ENCODE measurements at regions not wholly inside any gene's neighbourhood (a gene's known extent, or its start where the extent isn't known, plus 50 kb on each side); places are given as distances from the start of the nearest gene placed in this dataset.

- no peaks in the 10 kb centered on the region for H3F3A ChIP-seq (replicated peaks; ENCODE audit: insufficient read depth)
- H3K9ac ChIP-seq, result no peak overlapping the region
- no peak overlapping the region for H3K27ac ChIP-seq (ENCODE audit: low read depth in 2 of 2, low read length in 1 of 2)
- DNase-seq, result peak; percentile 7
- no peaks in the 10 kb centered on the region for H3K79me2 ChIP-seq (ENCODE audit: insufficient read depth)
- no peaks in the 10 kb centered on the region for H3K9me2 ChIP-seq
- no peak overlapping the region for H3K4me3 ChIP-seq (ENCODE audit: low read depth in 2 of 2, low read length in 1 of 2)
- H3K4me1 ChIP-seq (ENCODE audit: control insufficient read depth in 1 of 2, insufficient read depth in 2 of 2, low read depth in 1 of 2, low read length in 1 of 2), result no peaks in the 10 kb centered on the region; a peak in 1 of 4 replicates
- 18% methylated on average over 3 of the region's 3 CpGs for WGBS (ENCODE audit: low lambda C conversion rate)
- no peaks in the 10 kb centered on the region for H3K27me3 ChIP-seq (ENCODE audit: insufficient read depth)
- H3K9me3 ChIP-seq, result no peaks in the 10 kb centered on the region
- no peak overlapping the region for H3K4me2 ChIP-seq
- ChIA-PET POLR2A (no interaction called here), CTCF (interaction anchor here (0.7 to 2.2 kb wide), 4 partner anchors 10 to 206 kb away, joined by 3 to 10 read pairs (median 6); no protein-coding TSS in a partner anchor)
- no peak overlapping the region for H2AFZ ChIP-seq (ENCODE audit: low read depth)
- H4K20me1 ChIP-seq (ENCODE audit: insufficient read depth), result no peaks in the 10 kb centered on the region
- no peak for TF ChIP-seq ELF1 (IDR thresholded peaks at IDR 0.05)
- TF ChIP-seq GATA2 (CRISPR knock-in tag; IDR thresholded peaks at IDR 0.05), result peak; percentile 66
- TF ChIP-seq TEAD4 (IDR thresholded peaks at IDR 0.05; ENCODE audit: borderline replicate concordance, insufficient read depth), result no peak
- peak in 1 of 2 experiments; percentile 68; a peak in 1 of 4 replicates for TF ChIP-seq EP300 (IDR thresholded peaks at IDR 0.05; ENCODE audit: borderline replicate concordance in 1 of 2, low read depth in 1 of 2, low read length in 1 of 2)
- TF ChIP-seq RCOR1 (IDR thresholded peaks at IDR 0.05; ENCODE audit: low read length), result peak; percentile 66; the same call in 1 of the 2 replicates
- peak; percentile 24 for TF ChIP-seq CHD2 (IDR thresholded peaks at IDR 0.05; ENCODE audit: low read length, partially characterized antibody)
- no peaks in the 10 kb centered on the region for H3K36me3 ChIP-seq (replicated peaks in 1 of 2; ENCODE audit: control insufficient read depth in 1 of 2, insufficient read depth in 2 of 2, low read length in 1 of 2)
Measured at GRCh38 chr9:7258688-7259396, 501.1 kb downstream of the KDM4C start.

GRCh38 chr9:7246917-7247522 lies 489.2 kb downstream of the KDM4C start:
- WGBS (ENCODE audit: low lambda C conversion rate), result 79% methylated on average over 3 of the region's 3 CpGs
- ChIA-PET CTCF (no interaction called here), POLR2A (no interaction called here)
- H3K9me3 ChIP-seq, result no peaks in the 10 kb centered on the region
- no peak for TF ChIP-seq RAD21 (IDR thresholded peaks at IDR 0.05; ENCODE audit: low read length)
- no peak for TF ChIP-seq NFIC (IDR thresholded peaks at IDR 0.05; ENCODE audit: borderline replicate concordance)
- TF ChIP-seq TEAD4 (IDR thresholded peaks at IDR 0.05; ENCODE audit: borderline replicate concordance, insufficient read depth), result no peak
- no peak for TF ChIP-seq CHD2 (IDR thresholded peaks at IDR 0.05; ENCODE audit: low read length, partially characterized antibody)
- no peak for TF ChIP-seq FOXM1 (IDR thresholded peaks at IDR 0.05; ENCODE audit: low read depth)
- TF ChIP-seq EP300 (IDR thresholded peaks at IDR 0.05; ENCODE audit: borderline replicate concordance in 1 of 2, low read depth in 1 of 2, low read length in 1 of 2), result no peak
- TF ChIP-seq, protein P1, sequence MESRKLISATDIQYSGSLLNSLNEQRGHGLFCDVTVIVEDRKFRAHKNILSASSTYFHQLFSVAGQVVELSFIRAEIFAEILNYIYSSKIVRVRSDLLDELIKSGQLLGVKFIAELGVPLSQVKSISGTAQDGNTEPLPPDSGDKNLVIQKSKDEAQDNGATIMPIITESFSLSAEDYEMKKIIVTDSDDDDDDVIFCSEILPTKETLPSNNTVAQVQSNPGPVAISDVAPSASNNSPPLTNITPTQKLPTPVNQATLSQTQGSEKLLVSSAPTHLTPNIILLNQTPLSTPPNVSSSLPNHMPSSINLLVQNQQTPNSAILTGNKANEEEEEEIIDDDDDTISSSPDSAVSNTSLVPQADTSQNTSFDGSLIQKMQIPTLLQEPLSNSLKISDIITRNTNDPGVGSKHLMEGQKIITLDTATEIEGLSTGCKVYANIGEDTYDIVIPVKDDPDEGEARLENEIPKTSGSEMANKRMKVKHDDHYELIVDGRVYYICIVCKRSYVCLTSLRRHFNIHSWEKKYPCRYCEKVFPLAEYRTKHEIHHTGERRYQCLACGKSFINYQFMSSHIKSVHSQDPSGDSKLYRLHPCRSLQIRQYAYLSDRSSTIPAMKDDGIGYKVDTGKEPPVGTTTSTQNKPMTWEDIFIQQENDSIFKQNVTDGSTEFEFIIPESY (IDR thresholded peaks at IDR 0.05; ENCODE audit: borderline replicate concordance, low read depth), result no peak
- no peak for TF ChIP-seq SIN3A (IDR thresholded peaks at IDR 0.05; ENCODE audit: borderline replicate concordance, low read depth, low read length)
- no peak for TF ChIP-seq ELF1 (IDR thresholded peaks at IDR 0.05)
- no peak for TF ChIP-seq POLR2AphosphoS5 (IDR thresholded peaks at IDR 0.05; ENCODE audit: low read depth, low read length)
- TF ChIP-seq RCOR1 (IDR thresholded peaks at IDR 0.05; ENCODE audit: low read length), result no peak
- TF ChIP-seq, protein P2, sequence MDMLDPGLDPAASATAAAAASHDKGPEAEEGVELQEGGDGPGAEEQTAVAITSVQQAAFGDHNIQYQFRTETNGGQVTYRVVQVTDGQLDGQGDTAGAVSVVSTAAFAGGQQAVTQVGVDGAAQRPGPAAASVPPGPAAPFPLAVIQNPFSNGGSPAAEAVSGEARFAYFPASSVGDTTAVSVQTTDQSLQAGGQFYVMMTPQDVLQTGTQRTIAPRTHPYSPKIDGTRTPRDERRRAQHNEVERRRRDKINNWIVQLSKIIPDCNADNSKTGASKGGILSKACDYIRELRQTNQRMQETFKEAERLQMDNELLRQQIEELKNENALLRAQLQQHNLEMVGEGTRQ (IDR thresholded peaks at IDR 0.05; ENCODE audit: borderline replicate concordance, low read depth, low read length), result no peak
- TF ChIP-seq, protein P3, sequence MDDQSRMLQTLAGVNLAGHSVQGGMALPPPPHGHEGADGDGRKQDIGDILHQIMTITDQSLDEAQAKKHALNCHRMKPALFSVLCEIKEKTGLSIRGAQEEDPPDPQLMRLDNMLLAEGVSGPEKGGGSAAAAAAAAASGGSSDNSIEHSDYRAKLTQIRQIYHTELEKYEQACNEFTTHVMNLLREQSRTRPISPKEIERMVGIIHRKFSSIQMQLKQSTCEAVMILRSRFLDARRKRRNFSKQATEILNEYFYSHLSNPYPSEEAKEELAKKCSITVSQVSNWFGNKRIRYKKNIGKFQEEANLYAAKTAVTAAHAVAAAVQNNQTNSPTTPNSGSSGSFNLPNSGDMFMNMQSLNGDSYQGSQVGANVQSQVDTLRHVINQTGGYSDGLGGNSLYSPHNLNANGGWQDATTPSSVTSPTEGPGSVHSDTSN (IDR thresholded peaks at IDR 0.05), result no peak
- no peak for TF ChIP-seq SMC3 (IDR thresholded peaks at IDR 0.05; ENCODE audit: low read depth, low read length)
- H2AFZ ChIP-seq (ENCODE audit: low read depth), result no peak overlapping the region
- no peaks in the 10 kb centered on the region for H3K9me2 ChIP-seq
- H3K4me3 ChIP-seq (ENCODE audit: low read depth in 2 of 2, low read length in 1 of 2), result no peak overlapping the region
- H3K36me3 ChIP-seq (replicated peaks in 1 of 2; ENCODE audit: control insufficient read depth in 1 of 2, insufficient read depth in 2 of 2, low read length in 1 of 2), result no peaks in the 10 kb centered on the region
- H3K4me2 ChIP-seq, result no peak overlapping the region
- H3K4me1 ChIP-seq (ENCODE audit: control insufficient read depth in 1 of 2, insufficient read depth in 2 of 2, low read depth in 1 of 2, low read length in 1 of 2), result no peaks in the 10 kb centered on the region; a peak in 1 of 4 replicates
- H3F3A ChIP-seq (replicated peaks; ENCODE audit: insufficient read depth), result no peaks in the 10 kb centered on the region
- no peak for DNase-seq
- H3K27me3 ChIP-seq (ENCODE audit: insufficient read depth), result no peaks in the 10 kb centered on the region
- no peaks in the 10 kb centered on the region for H4K20me1 ChIP-seq (ENCODE audit: insufficient read depth)
- no peak overlapping the region for H3K27ac ChIP-seq (ENCODE audit: low read depth in 2 of 2, low read length in 1 of 2)
- H3K9ac ChIP-seq, result no peak overlapping the region
- no peaks in the 10 kb centered on the region for H3K79me2 ChIP-seq (ENCODE audit: insufficient read depth)

Data from SK-N-SH (cell line).